ENCODE measurements at regions not wholly inside any gene's neighbourhood (a gene's known extent, or its start where the extent isn't known, plus 50 kb on each side); places are given as distances from the start of the nearest gene placed in this dataset.

DNA sequence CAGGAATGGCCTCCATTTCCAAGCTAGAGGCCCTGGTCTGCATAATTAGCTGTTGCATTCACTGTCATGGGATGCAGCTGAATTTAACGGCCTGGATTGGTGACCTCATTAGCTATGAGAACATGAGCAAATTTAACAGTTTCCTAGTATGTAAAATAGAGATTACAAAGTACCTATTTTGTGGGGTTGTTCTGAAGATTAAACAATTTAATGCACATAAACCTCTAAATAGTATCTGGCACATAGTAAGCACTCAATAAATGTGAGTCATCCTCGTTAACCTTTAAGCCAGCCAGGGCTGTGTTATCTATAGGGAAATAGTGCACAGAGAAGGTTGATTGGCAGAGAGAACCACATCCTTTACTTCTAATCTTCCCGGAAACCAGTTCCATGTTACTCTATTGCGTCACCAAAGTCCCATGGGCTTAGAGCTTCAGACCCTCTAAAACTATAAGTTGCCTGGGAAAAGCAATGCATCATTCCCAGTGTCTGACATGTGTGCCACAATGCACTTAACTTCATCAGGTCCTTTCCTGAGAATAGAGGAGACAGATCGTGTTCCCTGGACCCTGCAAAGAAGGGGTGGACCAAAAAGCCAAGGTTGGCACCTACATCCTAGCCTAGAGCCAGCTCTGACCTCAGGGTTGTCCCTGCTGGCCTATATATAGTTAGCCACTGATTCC is 196.5 kb downstream of the LNPK start:
- TF ChIP-seq, protein P1, sequence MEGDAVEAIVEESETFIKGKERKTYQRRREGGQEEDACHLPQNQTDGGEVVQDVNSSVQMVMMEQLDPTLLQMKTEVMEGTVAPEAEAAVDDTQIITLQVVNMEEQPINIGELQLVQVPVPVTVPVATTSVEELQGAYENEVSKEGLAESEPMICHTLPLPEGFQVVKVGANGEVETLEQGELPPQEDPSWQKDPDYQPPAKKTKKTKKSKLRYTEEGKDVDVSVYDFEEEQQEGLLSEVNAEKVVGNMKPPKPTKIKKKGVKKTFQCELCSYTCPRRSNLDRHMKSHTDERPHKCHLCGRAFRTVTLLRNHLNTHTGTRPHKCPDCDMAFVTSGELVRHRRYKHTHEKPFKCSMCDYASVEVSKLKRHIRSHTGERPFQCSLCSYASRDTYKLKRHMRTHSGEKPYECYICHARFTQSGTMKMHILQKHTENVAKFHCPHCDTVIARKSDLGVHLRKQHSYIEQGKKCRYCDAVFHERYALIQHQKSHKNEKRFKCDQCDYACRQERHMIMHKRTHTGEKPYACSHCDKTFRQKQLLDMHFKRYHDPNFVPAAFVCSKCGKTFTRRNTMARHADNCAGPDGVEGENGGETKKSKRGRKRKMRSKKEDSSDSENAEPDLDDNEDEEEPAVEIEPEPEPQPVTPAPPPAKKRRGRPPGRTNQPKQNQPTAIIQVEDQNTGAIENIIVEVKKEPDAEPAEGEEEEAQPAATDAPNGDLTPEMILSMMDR (IDR thresholded peaks at IDR 0.05; ENCODE audit: extremely low read depth in 1 of 2, insufficient read depth in 1 of 2, low read depth in 1 of 2, low read length in 2 of 2), result no peak
- no peak for TF ChIP-seq POLR2A (IDR thresholded peaks at IDR 0.05; ENCODE audit: low read depth, low read length)
- TF ChIP-seq EZH2 (IDR thresholded peaks at IDR 0.05; ENCODE audit: borderline replicate concordance, low read depth, low read length, severe bottlenecking), result no peak
- no peak for TF ChIP-seq POLR2AphosphoS5 (IDR thresholded peaks at IDR 0.05; ENCODE audit: insufficient read depth, low read depth, low read length)
- TF ChIP-seq MYC (IDR thresholded peaks at IDR 0.05; ENCODE audit: low read depth, low read length), result no peak
- no peak for TF ChIP-seq JUN (IDR thresholded peaks at IDR 0.05; ENCODE audit: borderline replicate concordance, insufficient read depth, insufficient read length, low read depth)
- TF ChIP-seq, protein P2, sequence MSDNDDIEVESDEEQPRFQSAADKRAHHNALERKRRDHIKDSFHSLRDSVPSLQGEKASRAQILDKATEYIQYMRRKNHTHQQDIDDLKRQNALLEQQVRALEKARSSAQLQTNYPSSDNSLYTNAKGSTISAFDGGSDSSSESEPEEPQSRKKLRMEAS (IDR thresholded peaks at IDR 0.05; ENCODE audit: insufficient read depth, insufficient read length), result no peak
- TF ChIP-seq FOS (IDR thresholded peaks at IDR 0.05; ENCODE audit: borderline replicate concordance, insufficient read depth, low read length), result no peak
- TF ChIP-seq GATA2 (IDR thresholded peaks at IDR 0.05; ENCODE audit: insufficient read depth, insufficient read length, low read depth, low read length), result no peak
- Histone ChIP-seq H3K79me2 (ENCODE audit: control insufficient read depth, insufficient read depth, low read length) (no peaks in the 10 kb centered on the region), H3K4me3 (replicated peaks in 1 of 3; ENCODE audit: insufficient read depth in 1 of 3, low read depth in 1 of 3, low read length in 3 of 3) (no peak overlapping the region), H3K9me3 (replicated peaks; ENCODE audit: control insufficient read depth, insufficient read depth, low read length) (no peaks in the 10 kb centered on the region), H3K4me2 (ENCODE audit: insufficient read depth, low read length) (no peak overlapping the region), H4K20me1 (replicated peaks; ENCODE audit: control insufficient read depth, extremely low read depth, insufficient read depth, low read length) (no peaks in the 10 kb centered on the region), H3K4me1 (ENCODE audit: control insufficient read depth, extremely low read depth, insufficient read depth, low read length) (no peaks in the 10 kb centered on the region), H3K9ac (replicated peaks; ENCODE audit: extremely low read depth, insufficient read depth, low read length) (no peak overlapping the region), H3K36me3 (ENCODE audit: control insufficient read depth in 2 of 2, extremely low read depth in 1 of 2, insufficient read depth in 2 of 2, low read length in 2 of 2) (no peaks in the 10 kb centered on the region), H2AFZ (ENCODE audit: low read depth, low read length) (no peak overlapping the region), H3K27ac (ENCODE audit: insufficient read depth, low read depth, low read length) (no peak overlapping the region), H3K27me3 (ENCODE audit: control insufficient read depth in 2 of 2, insufficient read depth in 2 of 2, low read length in 2 of 2) (no peaks in the 10 kb centered on the region), H3K9me1 (replicated peaks; ENCODE audit: control insufficient read depth, extremely low read depth, insufficient read depth, low read length) (no peaks in the 10 kb centered on the region)
- BruUV-seq (replicated peaks), result no TSS peak
- POLR2A ChIA-PET, result no interaction called here
- FAIRE-seq, result no peak
- CTCF ChIA-PET, result interaction anchor here (1.1 kb wide), 1 partner anchor 17 kb away, joined by 3 read pairs; no protein-coding TSS in a partner anchor
- dilution Hi-C loops (cut with MboI; ENCODE audit: extremely low pct_ligation_motif_present, low sequenced_read_pairs) (no loop called here), intact Hi-C loops (cut with micrococcal nuclease) (no loop called here)
- no peak for DNase-seq (ENCODE audit: low read depth, low spot score)

Data from endothelial cell of umbilical vein (primary cell).